ENCODE measurements at regions not wholly inside any gene's neighbourhood (a gene's known extent, or its start where the extent isn't known, plus 50 kb on each side); places are given as distances from the start of the nearest gene placed in this dataset.

DNA sequence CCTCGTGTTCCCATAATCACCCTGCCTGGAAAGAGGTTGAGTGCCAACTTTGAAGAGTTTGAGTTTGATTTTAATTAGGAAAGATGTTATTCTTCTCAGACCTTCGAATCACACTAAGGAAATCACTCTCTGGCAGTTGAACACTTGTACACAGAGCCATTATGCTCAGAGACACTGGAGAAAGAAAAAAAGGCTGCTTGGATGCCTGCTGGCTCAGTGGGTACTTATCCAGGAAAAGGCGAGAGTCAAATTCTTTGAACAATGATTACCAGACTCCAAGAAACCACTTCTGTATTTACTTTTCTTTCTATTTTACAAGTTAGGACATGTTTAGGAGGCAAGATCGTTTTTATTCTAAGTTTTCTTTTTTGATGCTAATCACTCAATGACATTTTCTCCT lies 438.5 kb upstream of the FAT3 start:
- 90% methylated on average over 2 of the region's 4 CpGs for WGBS (ENCODE audit: insufficient coverage)
- Histone ChIP-seq H3K27me3 (replicated peaks in 2 of 5; ENCODE audit: control insufficient read depth in 4 of 5, insufficient read depth in 5 of 5, low read length in 4 of 5) (no peaks in the 10 kb centered on the region), H3K27ac (ENCODE audit: insufficient read depth in 1 of 2, low read depth in 1 of 2, low read length in 2 of 2, poor library complexity in 1 of 2, severe bottlenecking in 2 of 2) (no peak overlapping the region), H3K4me1 (ENCODE audit: control extremely low read depth in 1 of 4, control insufficient read depth in 4 of 4, insufficient read depth in 4 of 4, low read length in 3 of 4) (no peaks in the 10 kb centered on the region), H3K36me3 (ENCODE audit: control insufficient read depth in 4 of 4, insufficient read depth in 4 of 4, low read length in 3 of 4) (no peaks in the 10 kb centered on the region), H3K4me3 (ENCODE audit: control insufficient read depth in 1 of 7, extremely low read depth in 1 of 7, insufficient read depth in 4 of 7, low read depth in 2 of 7, low read length in 6 of 7) (no peak overlapping the region), H3K9me3 (ENCODE audit: control extremely low read depth in 1 of 5, control insufficient read depth in 4 of 5, insufficient read depth in 2 of 5, low read depth in 1 of 5, low read length in 4 of 5) (no peaks in the 10 kb centered on the region)
- POLR2A ChIA-PET = no interaction called here
- CTCF ChIA-PET = no interaction called here
- DNase-seq = no peak

DNA sequence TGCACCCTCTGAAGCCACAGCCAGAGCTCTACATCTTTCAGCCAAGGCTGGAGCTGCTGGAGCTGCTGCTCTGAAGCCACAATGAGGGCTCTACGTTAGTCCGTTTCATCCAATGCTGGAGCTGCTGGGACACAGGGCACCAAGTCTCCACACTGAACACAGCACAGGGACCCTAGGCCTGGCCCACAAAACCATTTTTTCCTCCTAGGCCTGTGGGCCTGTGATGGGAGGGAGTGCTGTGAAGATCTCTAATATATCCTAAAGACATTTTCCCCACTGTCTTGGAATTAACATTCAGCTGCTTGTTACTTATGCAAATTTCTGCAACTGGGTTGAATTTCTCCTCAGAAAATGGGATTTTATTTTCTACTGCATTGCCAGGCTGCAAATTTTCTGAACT lies 441.4 kb upstream of the FAT3 start:
- WGBS (ENCODE audit: insufficient coverage) = no CpG with 5 or more reads among the region's 2 CpGs

DNA sequence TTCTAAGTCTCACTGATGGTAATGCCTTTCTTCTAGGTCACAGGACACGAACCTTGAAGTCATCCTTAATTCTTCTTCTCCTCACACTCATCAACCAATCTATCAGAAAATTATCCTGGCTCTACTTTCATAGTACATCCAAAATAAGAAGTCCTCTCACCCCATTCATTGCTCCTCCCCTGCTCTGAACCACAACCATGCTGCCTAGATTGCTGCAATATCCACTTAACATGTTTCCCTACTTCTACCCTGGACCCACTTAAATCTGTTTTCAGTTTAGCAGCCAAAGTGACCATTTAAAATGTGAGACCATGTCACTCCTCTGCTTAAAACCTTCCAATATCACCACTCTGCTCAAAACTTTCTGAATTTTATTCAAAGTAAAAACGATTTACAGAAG lies 445.9 kb upstream of the FAT3 start:
- WGBS (ENCODE audit: insufficient coverage) = 63% methylated on average over 2 of the region's 2 CpGs
- Histone ChIP-seq H3K4me3 (ENCODE audit: control insufficient read depth in 1 of 7, extremely low read depth in 1 of 7, insufficient read depth in 4 of 7, low read depth in 2 of 7, low read length in 6 of 7) (no peak overlapping the region), H3K4me1 (ENCODE audit: control extremely low read depth in 1 of 4, control insufficient read depth in 4 of 4, insufficient read depth in 4 of 4, low read length in 3 of 4) (no peaks in the 10 kb centered on the region), H3K36me3 (ENCODE audit: control insufficient read depth in 4 of 4, insufficient read depth in 4 of 4, low read length in 3 of 4) (no peaks in the 10 kb centered on the region), H3K9me3 (ENCODE audit: control extremely low read depth in 1 of 5, control insufficient read depth in 4 of 5, insufficient read depth in 2 of 5, low read depth in 1 of 5, low read length in 4 of 5) (peaks cover 0 to 1% (median 0%) of the 10 kb centered on the region in 5 experiments), H3K27me3 (replicated peaks in 2 of 5; ENCODE audit: control insufficient read depth in 4 of 5, insufficient read depth in 5 of 5, low read length in 4 of 5) (no peaks in the 10 kb centered on the region), H3K27ac (ENCODE audit: insufficient read depth in 1 of 2, low read depth in 1 of 2, low read length in 2 of 2, poor library complexity in 1 of 2, severe bottlenecking in 2 of 2) (no peak overlapping the region)
- POLR2A ChIA-PET = no interaction called here
- no peak for DNase-seq
- CTCF ChIA-PET = no interaction called here

More for the DNA sequence above, 441.4 kb upstream of the FAT3 start:
- H3K4me3 ChIP-seq (ENCODE audit: control insufficient read depth in 1 of 7, extremely low read depth in 1 of 7, insufficient read depth in 4 of 7, low read depth in 2 of 7, low read length in 6 of 7) = no peak overlapping the region
- no peaks in the 10 kb centered on the region for H3K36me3 ChIP-seq (ENCODE audit: control insufficient read depth in 4 of 4, insufficient read depth in 4 of 4, low read length in 3 of 4)
- no peak for DNase-seq
- no peaks in the 10 kb centered on the region for H3K9me3 ChIP-seq (ENCODE audit: control extremely low read depth in 1 of 5, control insufficient read depth in 4 of 5, insufficient read depth in 2 of 5, low read depth in 1 of 5, low read length in 4 of 5)
- no peaks in the 10 kb centered on the region for H3K4me1 ChIP-seq (ENCODE audit: control extremely low read depth in 1 of 4, control insufficient read depth in 4 of 4, insufficient read depth in 4 of 4, low read length in 3 of 4)
- H3K27ac ChIP-seq (ENCODE audit: insufficient read depth in 1 of 2, low read depth in 1 of 2, low read length in 2 of 2, poor library complexity in 1 of 2, severe bottlenecking in 2 of 2) = no peak overlapping the region
- H3K27me3 ChIP-seq (replicated peaks in 2 of 5; ENCODE audit: control insufficient read depth in 4 of 5, insufficient read depth in 5 of 5, low read length in 4 of 5) = no peaks in the 10 kb centered on the region
- ChIA-PET POLR2A (no interaction called here), CTCF (no interaction called here)

GRCh38 chr11:91776655-91777054 lies 448.0 kb upstream of the FAT3 start:
- CTCF ChIA-PET = no interaction called here
- DNase-seq = no peak
- 79% methylated on average over 2 of the region's 2 CpGs for WGBS (ENCODE audit: insufficient coverage)
- Histone ChIP-seq H3K27ac (ENCODE audit: insufficient read depth in 1 of 2, low read depth in 1 of 2, low read length in 2 of 2, poor library complexity in 1 of 2, severe bottlenecking in 2 of 2) (no peak overlapping the region), H3K9me3 (ENCODE audit: control extremely low read depth in 1 of 5, control insufficient read depth in 4 of 5, insufficient read depth in 2 of 5, low read depth in 1 of 5, low read length in 4 of 5) (peaks cover 0 to 1% (median 0%) of the 10 kb centered on the region in 5 experiments), H3K4me3 (ENCODE audit: control insufficient read depth in 1 of 7, extremely low read depth in 1 of 7, insufficient read depth in 4 of 7, low read depth in 2 of 7, low read length in 6 of 7) (no peak overlapping the region), H3K27me3 (replicated peaks in 2 of 5; ENCODE audit: control insufficient read depth in 4 of 5, insufficient read depth in 5 of 5, low read length in 4 of 5) (no peaks in the 10 kb centered on the region), H3K4me1 (ENCODE audit: control extremely low read depth in 1 of 4, control insufficient read depth in 4 of 4, insufficient read depth in 4 of 4, low read length in 3 of 4) (no peaks in the 10 kb centered on the region), H3K36me3 (ENCODE audit: control insufficient read depth in 4 of 4, insufficient read depth in 4 of 4, low read length in 3 of 4) (no peaks in the 10 kb centered on the region)
- POLR2A ChIA-PET = no interaction called here

GRCh38 chr11:91773090-91773489 lies 451.5 kb upstream of the FAT3 start:
- DNase-seq = no peak
- Histone ChIP-seq H3K4me3 (ENCODE audit: control insufficient read depth in 1 of 7, extremely low read depth in 1 of 7, insufficient read depth in 4 of 7, low read depth in 2 of 7, low read length in 6 of 7) (no peak overlapping the region), H3K9me3 (ENCODE audit: control extremely low read depth in 1 of 5, control insufficient read depth in 4 of 5, insufficient read depth in 2 of 5, low read depth in 1 of 5, low read length in 4 of 5) (peaks cover 0 to 1% (median 0%) of the 10 kb centered on the region in 5 experiments), H3K36me3 (ENCODE audit: control insufficient read depth in 4 of 4, insufficient read depth in 4 of 4, low read length in 3 of 4) (no peaks in the 10 kb centered on the region), H3K4me1 (ENCODE audit: control extremely low read depth in 1 of 4, control insufficient read depth in 4 of 4, insufficient read depth in 4 of 4, low read length in 3 of 4) (no peaks in the 10 kb centered on the region), H3K27me3 (replicated peaks in 2 of 5; ENCODE audit: control insufficient read depth in 4 of 5, insufficient read depth in 5 of 5, low read length in 4 of 5) (no peaks in the 10 kb centered on the region), H3K27ac (ENCODE audit: insufficient read depth in 1 of 2, low read depth in 1 of 2, low read length in 2 of 2, poor library complexity in 1 of 2, severe bottlenecking in 2 of 2) (no peak overlapping the region)
- 76% methylated on average over 2 of the region's 2 CpGs for WGBS (ENCODE audit: insufficient coverage)
- CTCF ChIA-PET = no interaction called here
- POLR2A ChIA-PET = interaction anchor here (0.6 kb wide), 1 partner anchor 27 kb away, joined by 3 read pairs; no protein-coding TSS in a partner anchor

GRCh38 chr11:91771961-91772360 lies 452.7 kb upstream of the FAT3 start:
- Histone ChIP-seq H3K27me3 (replicated peaks in 2 of 5; ENCODE audit: control insufficient read depth in 4 of 5, insufficient read depth in 5 of 5, low read length in 4 of 5) (no peaks in the 10 kb centered on the region), H3K9me3 (ENCODE audit: control extremely low read depth in 1 of 5, control insufficient read depth in 4 of 5, insufficient read depth in 2 of 5, low read depth in 1 of 5, low read length in 4 of 5) (peaks cover 0 to 1% (median 0%) of the 10 kb centered on the region in 5 experiments), H3K36me3 (ENCODE audit: control insufficient read depth in 4 of 4, insufficient read depth in 4 of 4, low read length in 3 of 4) (no peaks in the 10 kb centered on the region), H3K27ac (ENCODE audit: insufficient read depth in 1 of 2, low read depth in 1 of 2, low read length in 2 of 2, poor library complexity in 1 of 2, severe bottlenecking in 2 of 2) (no peak overlapping the region), H3K4me1 (ENCODE audit: control extremely low read depth in 1 of 4, control insufficient read depth in 4 of 4, insufficient read depth in 4 of 4, low read length in 3 of 4) (no peaks in the 10 kb centered on the region), H3K4me3 (ENCODE audit: control insufficient read depth in 1 of 7, extremely low read depth in 1 of 7, insufficient read depth in 4 of 7, low read depth in 2 of 7, low read length in 6 of 7) (no peak overlapping the region)
- no peak for DNase-seq
- WGBS (ENCODE audit: insufficient coverage) = no CpG with 5 or more reads among the region's 1 CpG
- CTCF ChIA-PET = no interaction called here
- POLR2A ChIA-PET = no interaction called here

- DNase-seq = no peak
- POLR2A ChIA-PET = no interaction called here
- no peaks in the 10 kb centered on the region for H3K9me3 ChIP-seq (ENCODE audit: control extremely low read depth in 1 of 5, control insufficient read depth in 4 of 5, insufficient read depth in 2 of 5, low read depth in 1 of 5, low read length in 4 of 5)
- WGBS (ENCODE audit: insufficient coverage) = no CpG with 5 or more reads among the region's 1 CpG
- H3K4me1 ChIP-seq (ENCODE audit: control extremely low read depth in 1 of 4, control insufficient read depth in 4 of 4, insufficient read depth in 4 of 4, low read length in 3 of 4) = no peaks in the 10 kb centered on the region
- H3K27ac ChIP-seq (ENCODE audit: insufficient read depth in 1 of 2, low read depth in 1 of 2, low read length in 2 of 2, poor library complexity in 1 of 2, severe bottlenecking in 2 of 2) = no peak overlapping the region
- CTCF ChIA-PET = no interaction called here
- no peaks in the 10 kb centered on the region for H3K36me3 ChIP-seq (ENCODE audit: control insufficient read depth in 4 of 4, insufficient read depth in 4 of 4, low read length in 3 of 4)
- no peak overlapping the region for H3K4me3 ChIP-seq (ENCODE audit: control insufficient read depth in 1 of 7, extremely low read depth in 1 of 7, insufficient read depth in 4 of 7, low read depth in 2 of 7, low read length in 6 of 7)
- H3K27me3 ChIP-seq (replicated peaks in 2 of 5; ENCODE audit: control insufficient read depth in 4 of 5, insufficient read depth in 5 of 5, low read length in 4 of 5) = no peaks in the 10 kb centered on the region
Observed at GRCh38 chr11:91768783-91769182, 455.8 kb upstream of the FAT3 start.
